ENCODE measurements at regions not wholly inside any gene's neighbourhood (a gene's known extent, or its start where the extent isn't known, plus 50 kb on each side); places are given as distances from the start of the nearest gene placed in this dataset.
"Not testable (repeated sequence)": the region's sequence is repeated elsewhere in the genome, so short reads cannot be mapped to it uniquely, and the experiment has no call there.

- H3K4me1 ChIP-seq (ENCODE audit: control insufficient read depth, insufficient read depth, low read length), result no peaks in the 10 kb centered on the region
- DNase-seq (ENCODE audit: low read depth, low spot score), result no peak
- H3K27ac ChIP-seq (ENCODE audit: low read length), result no peak overlapping the region
- H3K27me3 ChIP-seq (ENCODE audit: control insufficient read depth, insufficient read depth, low read length), result no peaks in the 10 kb centered on the region
- no peaks in the 10 kb centered on the region for H3K9me3 ChIP-seq (ENCODE audit: control insufficient read depth, insufficient read depth, low read length)
- no peak overlapping the region for H3K4me3 ChIP-seq (ENCODE audit: low read length)
- no peaks in the 10 kb centered on the region for H3K36me3 ChIP-seq (ENCODE audit: control insufficient read depth, insufficient read depth, low read length)
Observed at GRCh38 chr7:108860615-108861014, 290.9 kb downstream of the DNAJB9 start.

GRCh38 chr7:108861071-108861470 lies 291.4 kb downstream of the DNAJB9 start:
- WGBS (ENCODE audit: insufficient coverage, insufficient read length), result no CpG with 5 or more reads among the region's 2 CpGs
- no peaks in the 10 kb centered on the region for H3K9me3 ChIP-seq (ENCODE audit: control insufficient read depth, insufficient read depth, low read length)
- no peak overlapping the region for H3K27ac ChIP-seq (ENCODE audit: low read length)
- H3K36me3 ChIP-seq (ENCODE audit: control insufficient read depth, insufficient read depth, low read length), result no peaks in the 10 kb centered on the region
- no peak overlapping the region for H3K4me3 ChIP-seq (ENCODE audit: low read length)
- H3K4me1 ChIP-seq (ENCODE audit: control insufficient read depth, insufficient read depth, low read length), result no peaks in the 10 kb centered on the region
- DNase-seq (ENCODE audit: low read depth, low spot score), result no peak
- no peaks in the 10 kb centered on the region for H3K27me3 ChIP-seq (ENCODE audit: control insufficient read depth, insufficient read depth, low read length)

GRCh38 chr7:108863227-108863848 lies 293.7 kb downstream of the DNAJB9 start:
- WGBS (ENCODE audit: insufficient coverage, insufficient read length), result no CpG with 5 or more reads among the region's 9 CpGs
- H3K9me3 ChIP-seq (ENCODE audit: control insufficient read depth, insufficient read depth, low read length), result no peaks in the 10 kb centered on the region
- no peak overlapping the region for H3K27ac ChIP-seq (ENCODE audit: low read length)

GRCh38 chr7:108869070-108869469 lies 299.4 kb downstream of the DNAJB9 start:
- H3K4me1 ChIP-seq (ENCODE audit: control insufficient read depth, insufficient read depth, low read length), result no peaks in the 10 kb centered on the region
- H3K27ac ChIP-seq (ENCODE audit: low read length), result no peak overlapping the region
- WGBS (ENCODE audit: insufficient coverage, insufficient read length), result no CpG with 5 or more reads among the region's 1 CpG
- H3K9me3 ChIP-seq (ENCODE audit: control insufficient read depth, insufficient read depth, low read length), result no peaks in the 10 kb centered on the region
- DNase-seq (ENCODE audit: low read depth, low spot score), result no peak
- no peaks in the 10 kb centered on the region for H3K36me3 ChIP-seq (ENCODE audit: control insufficient read depth, insufficient read depth, low read length)
- H3K27me3 ChIP-seq (ENCODE audit: control insufficient read depth, insufficient read depth, low read length), result no peaks in the 10 kb centered on the region
- no peak overlapping the region for H3K4me3 ChIP-seq (ENCODE audit: low read length)

More at GRCh38 chr7:108863227-108863848, 293.7 kb downstream of the DNAJB9 start:
- DNase-seq (ENCODE audit: low read depth, low spot score), result no peak
- H3K36me3 ChIP-seq (ENCODE audit: control insufficient read depth, insufficient read depth, low read length), result no peaks in the 10 kb centered on the region
- no peak overlapping the region for H3K4me3 ChIP-seq (ENCODE audit: low read length)
- no peaks in the 10 kb centered on the region for H3K27me3 ChIP-seq (ENCODE audit: control insufficient read depth, insufficient read depth, low read length)
- no peaks in the 10 kb centered on the region for H3K4me1 ChIP-seq (ENCODE audit: control insufficient read depth, insufficient read depth, low read length)

- H3K4me1 ChIP-seq (ENCODE audit: control insufficient read depth, insufficient read depth, low read length), result no peaks in the 10 kb centered on the region
- WGBS (ENCODE audit: insufficient coverage, insufficient read length), result no CpG with 5 or more reads among the region's 4 CpGs
- peak; percentile 29 for DNase-seq (ENCODE audit: low read depth, low spot score)
- no peaks in the 10 kb centered on the region for H3K36me3 ChIP-seq (ENCODE audit: control insufficient read depth, insufficient read depth, low read length)
- no peak overlapping the region for H3K27ac ChIP-seq (ENCODE audit: low read length)
- peaks cover 2% of the 10 kb centered on the region; the same call in 1 of the 2 replicates for H3K9me3 ChIP-seq (ENCODE audit: control insufficient read depth, insufficient read depth, low read length)
- no peak overlapping the region for H3K4me3 ChIP-seq (ENCODE audit: low read length)
- H3K27me3 ChIP-seq (ENCODE audit: control insufficient read depth, insufficient read depth, low read length), result no peaks in the 10 kb centered on the region
Observed at GRCh38 chr7:108875139-108875538, 305.5 kb downstream of the DNAJB9 start.

GRCh38 chr7:108890862-108891261 lies 321.2 kb downstream of the DNAJB9 start:
- Histone ChIP-seq H3K27ac (ENCODE audit: low read length) (no peak overlapping the region), H3K27me3 (ENCODE audit: control insufficient read depth, insufficient read depth, low read length) (no peaks in the 10 kb centered on the region), H3K9me3 (ENCODE audit: control insufficient read depth, insufficient read depth, low read length) (no peaks in the 10 kb centered on the region), H3K4me3 (ENCODE audit: low read length) (no peak overlapping the region), H3K36me3 (ENCODE audit: control insufficient read depth, insufficient read depth, low read length) (no peaks in the 10 kb centered on the region), H3K4me1 (ENCODE audit: control insufficient read depth, insufficient read depth, low read length) (no peaks in the 10 kb centered on the region)
- no peak for DNase-seq (ENCODE audit: low read depth, low spot score)
- no CpG with 5 or more reads among the region's 2 CpGs for WGBS (ENCODE audit: insufficient coverage, insufficient read length)

- Histone ChIP-seq H3K36me3 (ENCODE audit: control insufficient read depth, insufficient read depth, low read length) (no peaks in the 10 kb centered on the region), H3K4me1 (ENCODE audit: control insufficient read depth, insufficient read depth, low read length) (no peaks in the 10 kb centered on the region), H3K4me3 (ENCODE audit: low read length) (no peak overlapping the region), H3K27me3 (ENCODE audit: control insufficient read depth, insufficient read depth, low read length) (no peaks in the 10 kb centered on the region), H3K9me3 (ENCODE audit: control insufficient read depth, insufficient read depth, low read length) (no peaks in the 10 kb centered on the region), H3K27ac (ENCODE audit: low read length) (no peak overlapping the region)
- no CpG with 5 or more reads among the region's 1 CpG for WGBS (ENCODE audit: insufficient coverage, insufficient read length)
- no peak for DNase-seq (ENCODE audit: low read depth, low spot score)
Observed at GRCh38 chr7:108908456-108908855, 338.8 kb downstream of the DNAJB9 start.

- DNase-seq (ENCODE audit: low read depth, low spot score), result no peak
- no CpG with 5 or more reads among the region's 1 CpG for WGBS (ENCODE audit: insufficient coverage, insufficient read length)
Observed at GRCh38 chr7:108911016-108911415, 341.3 kb downstream of the DNAJB9 start.

GRCh38 chr7:108920490-108920889 lies 350.8 kb downstream of the DNAJB9 start:
- H3K4me3 ChIP-seq (ENCODE audit: low read length), result no peak overlapping the region
- H3K4me1 ChIP-seq (ENCODE audit: control insufficient read depth, insufficient read depth, low read length), result no peaks in the 10 kb centered on the region
- no peaks in the 10 kb centered on the region for H3K36me3 ChIP-seq (ENCODE audit: control insufficient read depth, insufficient read depth, low read length)
- H3K27me3 ChIP-seq (ENCODE audit: control insufficient read depth, insufficient read depth, low read length), result no peaks in the 10 kb centered on the region
- H3K27ac ChIP-seq (ENCODE audit: low read length), result no peak overlapping the region
- no CpG with 5 or more reads among the region's 1 CpG for WGBS (ENCODE audit: insufficient coverage, insufficient read length)
- no peaks in the 10 kb centered on the region for H3K9me3 ChIP-seq (ENCODE audit: control insufficient read depth, insufficient read depth, low read length)
- DNase-seq (ENCODE audit: low read depth, low spot score), result no peak

More at GRCh38 chr7:108911016-108911415, 341.3 kb downstream of the DNAJB9 start:
- no peaks in the 10 kb centered on the region for H3K9me3 ChIP-seq (ENCODE audit: control insufficient read depth, insufficient read depth, low read length)
- H3K27ac ChIP-seq (ENCODE audit: low read length), result no peak overlapping the region
- H3K36me3 ChIP-seq (ENCODE audit: control insufficient read depth, insufficient read depth, low read length), result no peaks in the 10 kb centered on the region
- no peaks in the 10 kb centered on the region for H3K27me3 ChIP-seq (ENCODE audit: control insufficient read depth, insufficient read depth, low read length)
- no peak overlapping the region for H3K4me3 ChIP-seq (ENCODE audit: low read length)
- no peaks in the 10 kb centered on the region for H3K4me1 ChIP-seq (ENCODE audit: control insufficient read depth, insufficient read depth, low read length)

- no CpG with 5 or more reads among the region's 14 CpGs for WGBS (ENCODE audit: insufficient coverage, insufficient read length)
- not testable (repeated sequence) for DNase-seq (ENCODE audit: low read depth, low spot score); H3K9me3 ChIP-seq (ENCODE audit: control insufficient read depth, insufficient read depth, low read length)
Observed at GRCh38 chr7:108943048-108943447, 373.4 kb downstream of the DNAJB9 start.

GRCh38 chr7:108947526-108947925 lies 377.9 kb downstream of the DNAJB9 start:
- no peak for DNase-seq (ENCODE audit: low read depth, low spot score)
- H3K9me3 ChIP-seq (ENCODE audit: control insufficient read depth, insufficient read depth, low read length), result no peaks in the 10 kb centered on the region; the same call in 1 of the 2 replicates
- no peaks in the 10 kb centered on the region for H3K36me3 ChIP-seq (ENCODE audit: control insufficient read depth, insufficient read depth, low read length)
- H3K4me3 ChIP-seq (ENCODE audit: low read length), result no peak overlapping the region
- H3K27ac ChIP-seq (ENCODE audit: low read length), result no peak overlapping the region
- WGBS (ENCODE audit: insufficient coverage, insufficient read length), result no CpG with 5 or more reads among the region's 4 CpGs
- H3K4me1 ChIP-seq (ENCODE audit: control insufficient read depth, insufficient read depth, low read length), result no peaks in the 10 kb centered on the region
- no peaks in the 10 kb centered on the region for H3K27me3 ChIP-seq (ENCODE audit: control insufficient read depth, insufficient read depth, low read length)

More at GRCh38 chr7:108943048-108943447, 373.4 kb downstream of the DNAJB9 start:
- not testable (repeated sequence) for H3K4me1 ChIP-seq (ENCODE audit: control insufficient read depth, insufficient read depth, low read length); H3K4me3 ChIP-seq (ENCODE audit: low read length); H3K27me3 ChIP-seq (ENCODE audit: control insufficient read depth, insufficient read depth, low read length); H3K36me3 ChIP-seq (ENCODE audit: control insufficient read depth, insufficient read depth, low read length); H3K27ac ChIP-seq (ENCODE audit: low read length)
